RWPE1 (cell line): ENCODE measurements at regions not wholly inside any gene's neighbourhood (a gene's known extent, or its start where the extent isn't known, plus 50 kb on each side); places are given as distances from the start of the nearest gene placed in this dataset.

Source experiments
- CTCF ChIA-PET: fragments of 350-600 bp; sonication (Branson Sonifier 250); formaldehyde crosslinking; extraction: SDS; loops from one replicate; lab custom pipeline; 2021; lab: Yijun Ruan, JAX
- POLR2A ChIA-PET: fragments of 400-600 bp; formaldehyde crosslinking; extraction: SDS; loops from one replicate; lab custom pipeline; 2020; ENCODE audit warnings: antibody characterized with exemption; ENCODE audit not compliant: low non-redundant PET; lab: Yijun Ruan, JAX
- DNase-seq: peaks from one replicate; pipeline ENCODE4 v3.0.0; 2012; ENCODE audit warnings: low spot score
- H3K27ac ChIP-seq: fragments of 450-650 bp; 2 replicates; pipeline ENCODE4 v1.5.1; 2017
- CTCF ChIP-seq: fragments of 450-650 bp; conservative IDR thresholded peaks from 2 replicates; pipeline ENCODE4 v1.5.1; 2017; ENCODE audit warnings: low read depth, mild to moderate bottlenecking

GRCh38 chr2:41668529-41668928, 379.3 kb upstream of the PKDCC start:
- DNase-seq, result no peak
- no peak overlapping the region for H3K27ac ChIP-seq
- POLR2A ChIA-PET, result interaction anchor here (0.6 kb wide), 1 partner anchor 486 kb away, joined by 5 read pairs; no protein-coding TSS in a partner anchor
- CTCF ChIA-PET, result no interaction called here
- no peak for TF ChIP-seq CTCF

GRCh38 chr2:41678639-41679038, 369.2 kb upstream of the PKDCC start:
- ChIA-PET CTCF (no interaction called here), POLR2A (no interaction called here)
- no peak for DNase-seq
- TF ChIP-seq CTCF, result no peak
- H3K27ac ChIP-seq, result no peak overlapping the region

- TF ChIP-seq CTCF, result no peak
- no peak for DNase-seq
- no peak overlapping the region for H3K27ac ChIP-seq
- CTCF ChIA-PET, result no interaction called here
- POLR2A ChIA-PET, result no interaction called here
These were observed 361.7 kb upstream of the PKDCC start for GRCh38 chr2:41686156-41686555.

- H3K27ac ChIP-seq, result no peak overlapping the region
- POLR2A ChIA-PET, result no interaction called here
- no peak for TF ChIP-seq CTCF
- CTCF ChIA-PET, result no interaction called here
- DNase-seq, result no peak
These were observed 356.3 kb upstream of the PKDCC start for GRCh38 chr2:41691561-41691960.

GRCh38 chr2:41694536-41695049, 353.2 kb upstream of the PKDCC start:
- TF ChIP-seq CTCF, result no peak
- CTCF ChIA-PET, result no interaction called here
- no peak for DNase-seq
- H3K27ac ChIP-seq, result no peak overlapping the region
- POLR2A ChIA-PET, result no interaction called here

GRCh38 chr2:41695198-41696113, 352.4 kb upstream of the PKDCC start:
- ChIA-PET CTCF (no interaction called here), POLR2A (interaction anchor here (0.5 kb wide), 1 partner anchor 133 kb away, joined by 4 read pairs; no protein-coding TSS in a partner anchor)
- no peak overlapping the region for H3K27ac ChIP-seq
- TF ChIP-seq CTCF, result no peak
- DNase-seq, result no peak
